Ishikawa (cell line): ENCODE measurements at regions not wholly inside any gene's neighbourhood (a gene's known extent, or its start where the extent isn't known, plus 50 kb on each side); places are given as distances from the start of the nearest gene placed in this dataset.

ENCODE experiments used
- CEBPB ChIP-seq: IDR thresholded peaks from 2 replicates; pipeline ENCODE4 v1.6.1; 2012
- CREB1 ChIP-seq: IDR thresholded peaks from 2 replicates; pipeline ENCODE4 v1.6.1; 2012; ENCODE audit warnings: low read depth
- EGR1 ChIP-seq: IDR thresholded peaks from 2 replicates; pipeline ENCODE4 v1.6.1; 2012
- EP300 ChIP-seq: IDR thresholded peaks from 2 replicates; pipeline ENCODE4 v1.6.1; 2012; ENCODE audit warnings: borderline replicate concordance
- FOXM1 ChIP-seq: IDR thresholded peaks from 2 replicates; pipeline ENCODE4 v1.6.1; 2012; ENCODE audit warnings: low read depth, borderline replicate concordance
- NFIC ChIP-seq: IDR thresholded peaks from 2 replicates; pipeline ENCODE4 v1.6.1; 2012
- RAD21 ChIP-seq: IDR thresholded peaks from 2 replicates; pipeline ENCODE4 v1.6.1; 2012; ENCODE audit warnings: low read depth
- TAF1 ChIP-seq: IDR thresholded peaks from 2 replicates; pipeline ENCODE4 v1.6.1; 2012; ENCODE audit warnings: low read depth, mild to moderate bottlenecking
- TCF12 ChIP-seq: IDR thresholded peaks from 2 replicates; pipeline ENCODE4 v1.6.1; 2012; ENCODE audit warnings: low read depth
- TEAD4 ChIP-seq: IDR thresholded peaks from 2 replicates; pipeline ENCODE4 v1.6.1; 2012
- YY1 ChIP-seq: IDR thresholded peaks from 2 replicates; pipeline ENCODE4 v1.6.1; 2012; ENCODE audit warnings: low read depth
- ZBTB7A ChIP-seq: IDR thresholded peaks from 2 replicates; pipeline ENCODE4 v1.6.1; 2012; ENCODE audit warnings: low read depth
- TF ChIP-seq, protein P1 (sequence below): IDR thresholded peaks from 2 replicates; pipeline ENCODE4 v1.6.1; 2012
- TF ChIP-seq, protein P2 (sequence below): IDR thresholded peaks from 2 replicates; pipeline ENCODE4 v1.6.1; 2012; ENCODE audit warnings: low read depth, mild to moderate bottlenecking
- TF ChIP-seq, protein P3 (sequence below): IDR thresholded peaks from 2 replicates; pipeline ENCODE4 v1.6.1; 2012

DNA sequence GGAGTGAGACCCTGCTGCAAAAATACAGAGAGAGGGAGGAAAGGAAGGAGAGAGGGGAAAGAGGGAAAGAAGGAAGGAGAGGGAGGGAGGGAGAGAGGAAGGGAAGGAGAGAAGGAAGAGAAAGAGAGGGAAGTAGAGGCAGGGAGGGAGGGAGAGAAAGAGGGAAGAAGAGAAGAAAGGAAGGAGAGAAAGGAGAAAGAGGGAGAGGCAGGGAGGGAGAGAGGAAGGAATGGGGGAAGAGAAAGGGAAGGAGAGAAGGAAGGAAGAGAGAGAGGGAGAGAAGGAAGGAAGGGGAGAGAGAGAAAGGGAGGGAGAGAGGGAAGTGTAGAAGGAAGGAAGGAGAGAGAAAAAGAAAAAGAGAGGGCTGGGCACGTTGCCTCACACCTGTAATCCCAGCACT is 121.7 kb downstream of the TMEM130 start:
- TF ChIP-seq TEAD4 = no peak
- no peak for TF ChIP-seq EP300
- TF ChIP-seq, protein P1, sequence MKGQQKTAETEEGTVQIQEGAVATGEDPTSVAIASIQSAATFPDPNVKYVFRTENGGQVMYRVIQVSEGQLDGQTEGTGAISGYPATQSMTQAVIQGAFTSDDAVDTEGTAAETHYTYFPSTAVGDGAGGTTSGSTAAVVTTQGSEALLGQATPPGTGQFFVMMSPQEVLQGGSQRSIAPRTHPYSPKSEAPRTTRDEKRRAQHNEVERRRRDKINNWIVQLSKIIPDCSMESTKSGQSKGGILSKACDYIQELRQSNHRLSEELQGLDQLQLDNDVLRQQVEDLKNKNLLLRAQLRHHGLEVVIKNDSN = no peak
- no peak for TF ChIP-seq ZBTB7A
- TF ChIP-seq CEBPB = no peak
- TF ChIP-seq CREB1 = no peak
- no peak for TF ChIP-seq FOXM1
- no peak for TF ChIP-seq NFIC
- no peak for TF ChIP-seq TCF12
- no peak for TF ChIP-seq YY1
- TF ChIP-seq EGR1 = no peak
- TF ChIP-seq, protein P2, sequence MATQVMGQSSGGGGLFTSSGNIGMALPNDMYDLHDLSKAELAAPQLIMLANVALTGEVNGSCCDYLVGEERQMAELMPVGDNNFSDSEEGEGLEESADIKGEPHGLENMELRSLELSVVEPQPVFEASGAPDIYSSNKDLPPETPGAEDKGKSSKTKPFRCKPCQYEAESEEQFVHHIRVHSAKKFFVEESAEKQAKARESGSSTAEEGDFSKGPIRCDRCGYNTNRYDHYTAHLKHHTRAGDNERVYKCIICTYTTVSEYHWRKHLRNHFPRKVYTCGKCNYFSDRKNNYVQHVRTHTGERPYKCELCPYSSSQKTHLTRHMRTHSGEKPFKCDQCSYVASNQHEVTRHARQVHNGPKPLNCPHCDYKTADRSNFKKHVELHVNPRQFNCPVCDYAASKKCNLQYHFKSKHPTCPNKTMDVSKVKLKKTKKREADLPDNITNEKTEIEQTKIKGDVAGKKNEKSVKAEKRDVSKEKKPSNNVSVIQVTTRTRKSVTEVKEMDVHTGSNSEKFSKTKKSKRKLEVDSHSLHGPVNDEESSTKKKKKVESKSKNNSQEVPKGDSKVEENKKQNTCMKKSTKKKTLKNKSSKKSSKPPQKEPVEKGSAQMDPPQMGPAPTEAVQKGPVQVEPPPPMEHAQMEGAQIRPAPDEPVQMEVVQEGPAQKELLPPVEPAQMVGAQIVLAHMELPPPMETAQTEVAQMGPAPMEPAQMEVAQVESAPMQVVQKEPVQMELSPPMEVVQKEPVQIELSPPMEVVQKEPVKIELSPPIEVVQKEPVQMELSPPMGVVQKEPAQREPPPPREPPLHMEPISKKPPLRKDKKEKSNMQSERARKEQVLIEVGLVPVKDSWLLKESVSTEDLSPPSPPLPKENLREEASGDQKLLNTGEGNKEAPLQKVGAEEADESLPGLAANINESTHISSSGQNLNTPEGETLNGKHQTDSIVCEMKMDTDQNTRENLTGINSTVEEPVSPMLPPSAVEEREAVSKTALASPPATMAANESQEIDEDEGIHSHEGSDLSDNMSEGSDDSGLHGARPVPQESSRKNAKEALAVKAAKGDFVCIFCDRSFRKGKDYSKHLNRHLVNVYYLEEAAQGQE = no peak
- TF ChIP-seq, protein P3, sequence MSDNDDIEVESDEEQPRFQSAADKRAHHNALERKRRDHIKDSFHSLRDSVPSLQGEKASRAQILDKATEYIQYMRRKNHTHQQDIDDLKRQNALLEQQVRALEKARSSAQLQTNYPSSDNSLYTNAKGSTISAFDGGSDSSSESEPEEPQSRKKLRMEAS = no peak
- no peak for TF ChIP-seq TAF1
- TF ChIP-seq RAD21 = no peak

DNA sequence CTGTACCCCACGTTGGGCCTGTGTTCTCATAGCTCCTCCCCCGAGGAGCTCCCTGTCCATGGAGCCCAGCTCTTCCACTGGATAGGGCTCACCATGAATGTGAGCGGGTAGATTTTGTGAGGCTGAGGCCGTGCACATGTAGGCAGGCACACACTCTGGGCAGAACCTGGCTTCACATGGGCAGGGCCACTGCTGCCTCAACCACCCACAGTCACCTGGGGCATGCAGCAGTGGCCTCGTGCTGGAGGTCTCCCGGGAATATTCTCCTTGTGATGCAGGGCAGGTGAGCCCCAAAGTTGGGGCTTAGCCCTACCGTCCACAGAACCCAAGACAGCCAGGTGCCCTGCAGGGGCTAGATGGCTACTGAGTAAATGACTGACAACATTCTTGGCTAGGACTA is 116.6 kb downstream of the TMEM130 start:
- no peak for TF ChIP-seq YY1
- TF ChIP-seq, protein P3 = no peak
- TF ChIP-seq CEBPB = no peak
- no peak for TF ChIP-seq FOXM1
- TF ChIP-seq CREB1 = no peak
- no peak for TF ChIP-seq TCF12
- no peak for TF ChIP-seq ZBTB7A
- TF ChIP-seq EP300 = no peak
- TF ChIP-seq, protein P2 = no peak
- no peak for TF ChIP-seq RAD21
- no peak for TF ChIP-seq TEAD4
- no peak for TF ChIP-seq NFIC

DNA sequence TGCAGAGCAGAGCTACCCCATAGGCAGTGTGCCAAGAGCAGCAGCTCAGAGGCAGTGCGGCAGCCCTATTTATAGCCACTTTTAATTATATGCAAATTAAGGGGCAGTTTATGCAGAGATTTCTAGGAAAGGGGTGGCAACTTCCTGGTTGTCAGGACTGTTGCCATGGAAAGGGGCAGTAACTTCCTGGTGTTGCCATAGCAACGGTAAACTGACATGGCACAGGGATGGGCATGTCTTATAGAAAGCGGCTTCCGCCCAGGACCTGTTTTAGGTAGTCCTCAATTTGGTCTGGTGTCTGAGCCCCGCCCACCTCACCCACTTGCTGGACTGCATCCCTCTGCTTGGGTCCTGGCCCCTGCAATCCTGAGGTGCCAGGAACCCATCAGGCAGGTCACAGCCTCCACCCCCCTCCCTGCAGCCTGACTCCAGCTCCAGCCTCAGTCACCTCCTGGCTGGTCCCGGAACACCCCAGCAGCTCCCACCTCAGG is 115.8 kb downstream of the TMEM130 start:
- TF ChIP-seq ZBTB7A (no peak), NFIC (no peak), YY1 (no peak)
- TF ChIP-seq, protein P2 = no peak

DNA sequence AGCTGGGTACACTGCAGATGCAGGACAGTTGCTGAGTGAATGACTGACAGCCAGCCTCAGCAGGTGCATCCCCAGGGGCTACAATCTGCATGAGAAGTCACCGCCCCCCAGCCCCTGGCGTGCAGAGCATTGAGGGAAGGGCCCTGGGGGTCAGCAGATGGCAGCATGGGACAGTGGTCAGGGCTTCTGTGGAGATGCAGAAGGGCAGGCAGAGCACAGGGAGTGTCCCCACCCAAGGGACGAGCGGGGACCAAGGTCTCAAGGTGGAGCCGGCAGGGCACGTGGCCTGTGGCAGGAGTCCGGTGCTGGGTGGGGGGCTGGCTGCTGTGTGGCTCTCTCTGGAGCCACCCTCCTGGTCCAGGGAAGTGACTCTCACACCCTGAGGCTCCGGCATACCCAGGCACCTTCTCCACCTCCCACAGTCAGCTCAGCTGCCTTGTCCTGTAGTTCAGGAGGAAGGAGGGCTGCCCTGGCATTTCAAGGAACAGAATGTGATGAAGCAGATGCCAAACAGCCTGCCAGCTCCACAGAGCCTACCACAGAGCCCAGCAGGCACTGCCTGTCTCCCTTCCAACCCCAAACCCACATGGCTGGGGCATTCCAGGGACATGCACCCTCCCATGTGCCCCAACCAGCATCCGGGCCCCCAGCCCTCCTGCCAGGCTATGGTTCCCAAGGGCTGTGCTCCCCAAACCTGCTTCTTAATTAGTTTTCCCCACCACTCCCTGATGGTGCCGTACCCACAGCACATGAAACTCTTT is 114.5 kb downstream of the TMEM130 start:
- TF ChIP-seq TCF12 (no peak), EP300 (no peak), TAF1 (no peak), TEAD4 (no peak), NFIC (no peak), RAD21 (peak; percentile 57)

DNA sequence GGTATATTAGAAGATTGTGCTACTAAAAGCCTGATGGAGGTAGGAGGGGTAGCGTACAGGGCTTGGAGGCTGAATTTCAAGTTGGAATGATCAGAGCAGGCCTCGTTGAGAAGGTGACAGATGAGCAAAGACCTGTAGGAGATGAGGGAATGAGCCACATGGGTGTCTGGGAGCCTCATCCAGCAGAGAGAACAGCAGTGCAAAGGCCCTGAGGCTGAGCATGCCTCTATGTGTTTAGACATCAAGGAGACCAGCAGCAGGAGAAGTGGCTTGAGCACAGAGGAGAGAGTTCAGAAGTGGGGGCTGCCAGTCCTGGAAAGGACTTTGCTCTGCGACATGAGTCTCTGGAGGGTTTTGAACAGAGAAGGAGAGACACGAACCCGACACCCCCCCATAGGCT is 111.7 kb downstream of the TMEM130 start:
- no peak for TF ChIP-seq CEBPB
- no peak for TF ChIP-seq FOXM1
- no peak for TF ChIP-seq RAD21
- TF ChIP-seq, protein P2 = no peak
- TF ChIP-seq, protein P1 = no peak
- no peak for TF ChIP-seq TEAD4
- no peak for TF ChIP-seq EP300
- TF ChIP-seq, protein P3 = no peak
- TF ChIP-seq NFIC = no peak
- TF ChIP-seq ZBTB7A = no peak
- no peak for TF ChIP-seq YY1
- TF ChIP-seq EGR1 = no peak
- no peak for TF ChIP-seq TAF1
- no peak for TF ChIP-seq CREB1
